Endothelial cell of umbilical vein (primary cell): ENCODE measurements at regions not wholly inside any gene's neighbourhood (a gene's known extent, or its start where the extent isn't known, plus 50 kb on each side); places are given as distances from the start of the nearest gene placed in this dataset.

Experiments used
- CTCF ChIP-seq, 2 donors: IDR thresholded peaks; 1 replicate in 1 of 2; 2 replicates in 1 of 2; pipeline ENCODE4 v1.5.1; 2011; ENCODE audit warnings: low read length in 2 of 2, mild to moderate bottlenecking in 2 of 2, moderate library complexity in 2 of 2, control low read depth in 1 of 2, inconsistent platforms in 1 of 2, low read depth in 1 of 2; ENCODE audit not compliant: insufficient read depth in 1 of 2; ENCODE audit errors: extremely low read depth in 1 of 2
- EZH2 ChIP-seq: IDR thresholded peaks from 2 replicates; pipeline ENCODE4 v1.6.1; 2012; ENCODE audit warnings: borderline replicate concordance, low read depth, mild to moderate bottlenecking, moderate library complexity, low read length, inconsistent platforms; ENCODE audit not compliant: severe bottlenecking
- FOS ChIP-seq: IDR thresholded peaks from 2 replicates; pipeline ENCODE4 v1.6.1; 2011; ENCODE audit warnings: mild to moderate bottlenecking, low read length, moderate library complexity, borderline replicate concordance; ENCODE audit not compliant: insufficient read depth
- GATA2 ChIP-seq: IDR thresholded peaks from 2 replicates; pipeline ENCODE4 v1.7.0; 2011; ENCODE audit warnings: low read depth, mild to moderate bottlenecking, moderate library complexity, mixed read lengths, low read length; ENCODE audit not compliant: insufficient read length, insufficient read depth
- MYC ChIP-seq: IDR thresholded peaks from one replicate; pipeline ENCODE4 v1.6.1; 2011; ENCODE audit warnings: mild to moderate bottlenecking, low read depth, low read length
- POLR2A ChIP-seq: IDR thresholded peaks from 2 replicates; pipeline ENCODE4 v1.6.1; 2012; ENCODE audit warnings: low read depth, mild to moderate bottlenecking, control low read depth, low read length
- POLR2AphosphoS5 ChIP-seq: IDR thresholded peaks from 2 replicates; pipeline ENCODE4 v1.6.1; 2012; ENCODE audit warnings: low read depth, mild to moderate bottlenecking, control low read depth, low read length, moderate library complexity; ENCODE audit not compliant: insufficient read depth
- TF ChIP-seq, protein P1 (sequence below): IDR thresholded peaks from 2 replicates; pipeline ENCODE4 v1.6.1; 2011; ENCODE audit not compliant: insufficient read depth, insufficient read length

GRCh38 chr18:6509832-6510231 lies 95.1 kb upstream of the L3MBTL4 start:
- TF ChIP-seq POLR2A (no peak), GATA2 (no peak), POLR2AphosphoS5 (no peak), EZH2 (no peak), MYC (no peak), CTCF (IDR thresholded peaks at IDR 0.05; ENCODE audit: extremely low read depth in 1 of 2, insufficient read depth in 1 of 2, low read depth in 1 of 2, low read length in 2 of 2) (no peak), FOS (no peak)
- TF ChIP-seq, protein P1, sequence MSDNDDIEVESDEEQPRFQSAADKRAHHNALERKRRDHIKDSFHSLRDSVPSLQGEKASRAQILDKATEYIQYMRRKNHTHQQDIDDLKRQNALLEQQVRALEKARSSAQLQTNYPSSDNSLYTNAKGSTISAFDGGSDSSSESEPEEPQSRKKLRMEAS = no peak
